ENCODE measurements at regions not wholly inside any gene's neighbourhood (a gene's known extent, or its start where the extent isn't known, plus 50 kb on each side); places are given as distances from the start of the nearest gene placed in this dataset.

DNA sequence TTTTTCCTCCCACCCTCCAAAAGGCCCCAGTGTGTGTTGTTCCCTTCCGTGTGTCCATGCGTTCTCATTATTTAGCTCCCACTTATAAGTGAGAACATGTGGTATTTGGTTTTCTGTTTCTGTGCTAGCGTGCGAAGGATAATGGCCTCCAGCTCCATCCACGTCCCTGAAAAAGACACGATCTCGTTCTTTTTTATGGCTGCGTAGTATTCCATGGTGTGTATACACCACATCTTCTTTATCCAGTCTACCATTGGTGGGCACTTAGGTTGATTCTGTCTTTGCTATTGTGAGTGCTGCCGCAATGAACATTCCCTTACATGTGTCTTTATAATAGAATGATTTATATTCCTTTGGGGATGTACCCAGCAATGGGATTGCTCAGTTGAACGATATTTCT, 177.8 kb downstream of the ETS2 start:
- TF ChIP-seq CREB1 (IDR thresholded peaks at IDR 0.05; ENCODE audit: low read depth) (no peak), YY1 (IDR thresholded peaks at IDR 0.05; ENCODE audit: low read depth) (no peak), TCF12 (IDR thresholded peaks at IDR 0.05; ENCODE audit: low read depth) (no peak)

Measured in Ishikawa (cell line).